ENCODE measurements at regions not wholly inside any gene's neighbourhood (a gene's known extent, or its start where the extent isn't known, plus 50 kb on each side); places are given as distances from the start of the nearest gene placed in this dataset.

DNA sequence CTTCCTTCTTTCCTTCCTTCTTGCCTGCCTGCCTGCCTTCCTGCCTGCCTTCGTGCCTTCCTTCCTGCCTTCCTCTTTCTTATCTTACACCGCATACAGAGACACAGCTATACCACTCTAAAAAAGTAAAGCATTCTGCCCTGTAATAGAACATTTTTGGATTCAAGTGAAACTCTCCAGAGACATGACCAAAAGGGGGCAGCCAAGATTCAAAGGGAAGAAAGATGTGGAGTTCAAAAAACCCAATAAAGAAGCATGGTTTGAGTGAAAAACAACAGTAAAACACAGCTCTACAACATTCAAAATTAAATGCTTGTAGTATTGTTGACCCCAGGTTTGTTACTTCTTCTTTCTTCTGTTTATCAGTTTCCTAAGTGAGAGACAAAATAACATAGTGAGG, 914.9 kb upstream of the PCDH7 start:
- H3K27ac Mint-ChIP-seq: no peak overlapping the region
- DNase-seq (no peak), ATAC-seq (no peak)
- no peaks in the 10 kb centered on the region for H3K36me3 Mint-ChIP-seq (ENCODE audit: low read depth)
- no peaks in the 10 kb centered on the region for H3K27me3 Mint-ChIP-seq
- no peaks in the 10 kb centered on the region for H3K4me1 Mint-ChIP-seq (ENCODE audit: low read depth)
- CTCF ChIA-PET: no interaction called here
- TF ChIP-seq, protein P1, sequence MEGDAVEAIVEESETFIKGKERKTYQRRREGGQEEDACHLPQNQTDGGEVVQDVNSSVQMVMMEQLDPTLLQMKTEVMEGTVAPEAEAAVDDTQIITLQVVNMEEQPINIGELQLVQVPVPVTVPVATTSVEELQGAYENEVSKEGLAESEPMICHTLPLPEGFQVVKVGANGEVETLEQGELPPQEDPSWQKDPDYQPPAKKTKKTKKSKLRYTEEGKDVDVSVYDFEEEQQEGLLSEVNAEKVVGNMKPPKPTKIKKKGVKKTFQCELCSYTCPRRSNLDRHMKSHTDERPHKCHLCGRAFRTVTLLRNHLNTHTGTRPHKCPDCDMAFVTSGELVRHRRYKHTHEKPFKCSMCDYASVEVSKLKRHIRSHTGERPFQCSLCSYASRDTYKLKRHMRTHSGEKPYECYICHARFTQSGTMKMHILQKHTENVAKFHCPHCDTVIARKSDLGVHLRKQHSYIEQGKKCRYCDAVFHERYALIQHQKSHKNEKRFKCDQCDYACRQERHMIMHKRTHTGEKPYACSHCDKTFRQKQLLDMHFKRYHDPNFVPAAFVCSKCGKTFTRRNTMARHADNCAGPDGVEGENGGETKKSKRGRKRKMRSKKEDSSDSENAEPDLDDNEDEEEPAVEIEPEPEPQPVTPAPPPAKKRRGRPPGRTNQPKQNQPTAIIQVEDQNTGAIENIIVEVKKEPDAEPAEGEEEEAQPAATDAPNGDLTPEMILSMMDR (IDR thresholded peaks at IDR 0.05): no peak
- peaks cover 19% of the 10 kb centered on the region for H3K9me3 Mint-ChIP-seq
- H3K4me3 Mint-ChIP-seq: no peak overlapping the region
- intact Hi-C loops (cut with micrococcal nuclease): no loop called here
- POLR2A ChIA-PET: interaction anchor here (0.8 kb wide), 1 partner anchor 69 kb away, joined by 4 read pairs; no protein-coding TSS in a partner anchor

DNA sequence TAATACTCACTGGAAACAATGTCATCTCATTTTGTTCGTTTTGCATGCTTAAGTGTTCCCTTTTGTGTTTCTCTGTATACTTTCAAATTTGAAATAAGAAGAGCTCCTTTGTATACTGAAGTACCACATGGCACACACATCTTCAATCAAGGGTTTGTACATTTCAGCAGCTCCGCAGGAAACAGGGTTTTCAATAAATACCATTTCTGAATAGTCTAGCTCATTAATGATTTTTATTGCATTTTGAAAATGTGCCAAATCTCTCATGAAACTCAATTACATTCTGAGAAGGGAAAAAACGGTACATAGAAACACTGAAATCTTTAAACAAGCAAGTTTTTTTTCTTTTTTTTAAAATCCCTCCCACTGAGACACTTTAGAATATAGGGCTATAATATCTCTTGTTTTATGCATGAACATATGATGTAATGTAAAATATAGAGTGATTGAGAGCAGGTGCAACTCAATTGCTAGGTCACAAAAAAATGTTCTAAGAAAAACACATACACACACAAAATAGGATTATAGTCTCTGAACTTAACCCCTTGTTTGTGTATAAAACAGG, 914.2 kb upstream of the PCDH7 start:
- intact Hi-C loops (cut with micrococcal nuclease): no loop called here
- ATAC-seq (no peak), DNase-seq (no peak)
- Mint-ChIP-seq H3K4me1 (ENCODE audit: low read depth) (no peaks in the 10 kb centered on the region), H3K9me3 (peaks cover 19% of the 10 kb centered on the region), H3K27me3 (no peaks in the 10 kb centered on the region), H3K36me3 (ENCODE audit: low read depth) (no peaks in the 10 kb centered on the region), H3K27ac (no peak overlapping the region), H3K4me3 (no peak overlapping the region)
- TF ChIP-seq, protein P1 (IDR thresholded peaks at IDR 0.05): no peak
- CTCF ChIA-PET: no interaction called here
- POLR2A ChIA-PET: interaction anchor here (0.8 kb wide), 1 partner anchor 70 kb away, joined by 4 read pairs; no protein-coding TSS in a partner anchor

DNA sequence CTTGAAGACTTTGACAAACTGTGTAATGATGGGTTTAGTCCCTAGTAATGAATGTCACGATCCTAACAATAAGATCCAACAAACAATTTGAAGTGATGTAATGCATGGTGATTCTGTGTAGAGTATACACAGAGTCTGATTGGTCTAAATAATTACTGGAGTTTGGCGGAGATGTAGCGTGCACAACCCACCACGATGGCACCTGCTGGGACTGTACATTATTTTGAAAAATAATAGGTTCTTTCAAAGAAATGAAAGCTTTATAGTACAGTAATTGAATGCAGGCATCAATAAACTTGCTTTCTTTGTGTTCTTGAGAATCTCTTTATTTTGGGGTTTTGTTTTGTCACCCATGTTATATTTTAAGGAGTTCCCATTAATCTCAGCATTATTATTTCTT, 902.2 kb upstream of the PCDH7 start:
- CTCF ChIA-PET: no interaction called here
- no peaks in the 10 kb centered on the region for H3K36me3 Mint-ChIP-seq (ENCODE audit: low read depth)
- POLR2A ChIA-PET: no interaction called here
- ATAC-seq (no peak), DNase-seq (no peak)
- no peaks in the 10 kb centered on the region for H3K4me1 Mint-ChIP-seq (ENCODE audit: low read depth)
- TF ChIP-seq, protein P1 (IDR thresholded peaks at IDR 0.05): no peak
- peaks cover 23% of the 10 kb centered on the region for H3K9me3 Mint-ChIP-seq
- intact Hi-C loops (cut with micrococcal nuclease): no loop called here
- no peak overlapping the region for H3K27ac Mint-ChIP-seq
- no peak overlapping the region for H3K4me3 Mint-ChIP-seq
- no peaks in the 10 kb centered on the region for H3K27me3 Mint-ChIP-seq

DNA sequence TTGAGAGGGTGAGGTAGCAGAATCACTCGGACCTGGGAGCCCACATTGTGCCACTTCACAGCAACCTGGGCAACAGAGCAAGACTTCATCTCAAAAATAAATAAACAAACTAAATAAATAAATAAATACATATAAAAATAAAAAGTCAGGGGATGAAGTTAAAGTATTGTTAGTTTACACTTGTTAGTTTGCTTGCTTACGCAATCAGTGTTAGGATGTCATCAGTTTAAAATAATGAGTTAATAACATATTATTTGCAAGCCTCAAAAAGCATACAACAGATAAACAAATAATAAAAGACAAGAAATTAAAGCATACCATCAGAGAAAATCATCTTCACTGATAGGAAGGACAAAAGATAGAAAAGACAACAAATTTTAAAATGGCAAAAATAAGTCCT, 891.1 kb upstream of the PCDH7 start:
- peaks cover 11% of the 10 kb centered on the region for H3K9me3 Mint-ChIP-seq
- no peak overlapping the region for H3K4me3 Mint-ChIP-seq
- no peaks in the 10 kb centered on the region for H3K36me3 Mint-ChIP-seq (ENCODE audit: low read depth)
- H3K4me1 Mint-ChIP-seq (ENCODE audit: low read depth): no peaks in the 10 kb centered on the region
- intact Hi-C loops (cut with micrococcal nuclease): no loop called here
- POLR2A ChIA-PET: no interaction called here
- no peak for ATAC-seq
- TF ChIP-seq, protein P1 (IDR thresholded peaks at IDR 0.05): no peak
- CTCF ChIA-PET: no interaction called here
- no peak overlapping the region for H3K27ac Mint-ChIP-seq
- no peak for DNase-seq
- no peaks in the 10 kb centered on the region for H3K27me3 Mint-ChIP-seq

DNA sequence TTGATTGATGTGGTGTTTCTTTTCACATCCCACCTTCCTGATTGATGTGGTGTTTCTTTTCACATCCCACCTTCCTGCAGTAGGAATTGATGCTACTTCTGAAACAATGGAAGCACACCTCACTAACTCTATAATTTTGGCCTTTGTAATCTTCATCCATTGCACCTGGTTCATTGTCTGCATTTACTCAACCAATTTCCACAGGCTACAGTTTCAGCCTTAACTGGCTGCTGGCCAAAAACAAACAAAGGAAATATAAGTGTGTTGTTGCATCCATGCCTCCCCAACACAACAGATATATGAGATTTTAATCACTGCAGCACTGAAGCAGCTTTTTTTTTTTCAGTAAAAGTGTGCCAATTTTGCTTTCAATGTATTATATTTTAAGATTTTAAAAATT, 867.6 kb upstream of the PCDH7 start:
- DNase-seq (no peak), ATAC-seq (no peak)
- intact Hi-C loops (cut with micrococcal nuclease): no loop called here
- TF ChIP-seq, protein P1 (IDR thresholded peaks at IDR 0.05): no peak
- H3K36me3 Mint-ChIP-seq (ENCODE audit: low read depth): no peaks in the 10 kb centered on the region
- POLR2A ChIA-PET: no interaction called here
- H3K9me3 Mint-ChIP-seq: peaks cover 13% of the 10 kb centered on the region
- H3K4me3 Mint-ChIP-seq: no peak overlapping the region
- CTCF ChIA-PET: no interaction called here
- no peaks in the 10 kb centered on the region for H3K4me1 Mint-ChIP-seq (ENCODE audit: low read depth)
- H3K27me3 Mint-ChIP-seq: no peaks in the 10 kb centered on the region
- no peak overlapping the region for H3K27ac Mint-ChIP-seq

Data from activated CD8-positive, alpha-beta T cell treated with anti-CD3 and anti-CD28 coated beads for 36 hours (primary cell).